ENCODE measurements at regions not wholly inside any gene's neighbourhood (a gene's known extent, or its start where the extent isn't known, plus 50 kb on each side); places are given as distances from the start of the nearest gene placed in this dataset.
"Not testable (repeated sequence)": the region's sequence is repeated elsewhere in the genome, so short reads cannot be mapped to it uniquely, and the experiment has no call there.

DNA sequence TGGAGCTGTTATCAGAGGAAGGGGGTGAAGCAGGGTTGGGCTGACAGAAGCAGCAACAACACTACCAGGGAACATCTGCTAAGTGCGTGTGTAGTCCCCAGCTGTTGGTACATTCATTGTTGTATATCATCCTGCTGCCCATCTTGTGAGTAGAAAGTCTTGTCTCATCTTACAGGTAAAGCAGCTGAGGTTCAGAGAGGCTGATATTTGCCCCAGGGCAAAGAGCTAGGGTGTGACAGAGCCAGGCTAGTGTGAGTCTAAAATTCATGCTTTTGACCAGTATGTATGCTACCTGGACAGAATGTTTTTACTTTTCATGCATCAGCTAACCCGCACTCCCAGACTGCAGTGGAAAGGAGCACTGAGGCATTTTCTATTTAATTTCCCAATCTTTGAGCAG, 221.6 kb downstream of the STK31 start:
- Histone ChIP-seq H3K4me3 (ENCODE audit: low read depth in 1 of 2, low read length in 2 of 2) (no peak overlapping the region), H4K20me1 (ENCODE audit: insufficient read depth, low read length) (no peaks in the 10 kb centered on the region), H3K36me3 (ENCODE audit: insufficient read depth, low read length) (no peaks in the 10 kb centered on the region), H3K79me2 (ENCODE audit: insufficient read depth, low read length) (no peaks in the 10 kb centered on the region), H3K27ac (ENCODE audit: low read length) (no peak overlapping the region), H2AFZ (ENCODE audit: low read depth, low read length) (no peak overlapping the region), H3K4me2 (ENCODE audit: insufficient read depth, low read length) (no peak overlapping the region), H3K9me3 (ENCODE audit: insufficient read depth, low read length, severe bottlenecking) (no peaks in the 10 kb centered on the region), H3K27me3 (ENCODE audit: insufficient read depth, low read length, poor library complexity) (no peaks in the 10 kb centered on the region), H3K9ac (ENCODE audit: low read depth, low read length) (no peak overlapping the region), H3K4me1 (ENCODE audit: insufficient read depth, low read length) (no peaks in the 10 kb centered on the region)
- ATAC-seq (ENCODE audit: insufficient read depth, low read depth), result no peak
- DNase-seq, result no peak
- TF ChIP-seq, protein P1, sequence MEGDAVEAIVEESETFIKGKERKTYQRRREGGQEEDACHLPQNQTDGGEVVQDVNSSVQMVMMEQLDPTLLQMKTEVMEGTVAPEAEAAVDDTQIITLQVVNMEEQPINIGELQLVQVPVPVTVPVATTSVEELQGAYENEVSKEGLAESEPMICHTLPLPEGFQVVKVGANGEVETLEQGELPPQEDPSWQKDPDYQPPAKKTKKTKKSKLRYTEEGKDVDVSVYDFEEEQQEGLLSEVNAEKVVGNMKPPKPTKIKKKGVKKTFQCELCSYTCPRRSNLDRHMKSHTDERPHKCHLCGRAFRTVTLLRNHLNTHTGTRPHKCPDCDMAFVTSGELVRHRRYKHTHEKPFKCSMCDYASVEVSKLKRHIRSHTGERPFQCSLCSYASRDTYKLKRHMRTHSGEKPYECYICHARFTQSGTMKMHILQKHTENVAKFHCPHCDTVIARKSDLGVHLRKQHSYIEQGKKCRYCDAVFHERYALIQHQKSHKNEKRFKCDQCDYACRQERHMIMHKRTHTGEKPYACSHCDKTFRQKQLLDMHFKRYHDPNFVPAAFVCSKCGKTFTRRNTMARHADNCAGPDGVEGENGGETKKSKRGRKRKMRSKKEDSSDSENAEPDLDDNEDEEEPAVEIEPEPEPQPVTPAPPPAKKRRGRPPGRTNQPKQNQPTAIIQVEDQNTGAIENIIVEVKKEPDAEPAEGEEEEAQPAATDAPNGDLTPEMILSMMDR (IDR thresholded peaks at IDR 0.05; ENCODE audit: borderline replicate concordance, extremely low read depth, low read length, poor library complexity, severe bottlenecking), result no peak
- no peak for TF ChIP-seq EZH2 (IDR thresholded peaks at IDR 0.05; ENCODE audit: borderline replicate concordance, low read depth, low read length, severe bottlenecking)

DNA sequence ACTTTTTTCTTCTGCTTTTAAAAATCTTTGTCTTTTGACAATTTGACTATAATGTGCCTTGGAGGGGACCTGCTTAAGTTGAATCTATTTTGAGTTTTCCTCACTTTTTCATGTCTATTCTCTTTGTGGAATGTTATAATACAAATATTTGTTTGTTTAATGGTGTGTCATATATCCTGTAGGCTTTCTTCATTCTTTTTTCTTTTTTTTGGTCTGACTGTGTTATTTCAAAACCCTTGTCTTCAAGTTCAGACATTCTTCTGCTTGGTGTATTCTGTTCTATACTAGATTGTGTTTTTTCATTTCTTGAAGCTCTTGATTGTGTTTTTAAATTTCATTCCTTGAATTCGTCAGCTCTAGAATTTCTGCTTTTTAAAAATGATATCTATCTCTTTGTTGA, 228.2 kb downstream of the STK31 start:
- Histone ChIP-seq H4K20me1 (ENCODE audit: insufficient read depth, low read length) (no peaks in the 10 kb centered on the region), H3K4me1 (ENCODE audit: insufficient read depth, low read length) (no peaks in the 10 kb centered on the region), H2AFZ (ENCODE audit: low read depth, low read length) (no peak overlapping the region), H3K4me2 (ENCODE audit: insufficient read depth, low read length) (no peak overlapping the region), H3K79me2 (ENCODE audit: insufficient read depth, low read length) (no peaks in the 10 kb centered on the region), H3K9ac (ENCODE audit: low read depth, low read length) (no peak overlapping the region), H3K9me3 (ENCODE audit: insufficient read depth, low read length, severe bottlenecking) (no peaks in the 10 kb centered on the region), H3K27me3 (ENCODE audit: insufficient read depth, low read length, poor library complexity) (no peaks in the 10 kb centered on the region), H3K4me3 (ENCODE audit: low read depth in 1 of 2, low read length in 2 of 2) (no peak overlapping the region), H3K36me3 (ENCODE audit: insufficient read depth, low read length) (no peaks in the 10 kb centered on the region), H3K27ac (ENCODE audit: low read length) (no peak overlapping the region)
- TF ChIP-seq, protein P1 (IDR thresholded peaks at IDR 0.05; ENCODE audit: borderline replicate concordance, extremely low read depth, low read length, poor library complexity, severe bottlenecking), result no peak
- no peak for TF ChIP-seq EZH2 (IDR thresholded peaks at IDR 0.05; ENCODE audit: borderline replicate concordance, low read depth, low read length, severe bottlenecking)
- no peak for ATAC-seq (ENCODE audit: insufficient read depth, low read depth)
- no peak for DNase-seq

DNA sequence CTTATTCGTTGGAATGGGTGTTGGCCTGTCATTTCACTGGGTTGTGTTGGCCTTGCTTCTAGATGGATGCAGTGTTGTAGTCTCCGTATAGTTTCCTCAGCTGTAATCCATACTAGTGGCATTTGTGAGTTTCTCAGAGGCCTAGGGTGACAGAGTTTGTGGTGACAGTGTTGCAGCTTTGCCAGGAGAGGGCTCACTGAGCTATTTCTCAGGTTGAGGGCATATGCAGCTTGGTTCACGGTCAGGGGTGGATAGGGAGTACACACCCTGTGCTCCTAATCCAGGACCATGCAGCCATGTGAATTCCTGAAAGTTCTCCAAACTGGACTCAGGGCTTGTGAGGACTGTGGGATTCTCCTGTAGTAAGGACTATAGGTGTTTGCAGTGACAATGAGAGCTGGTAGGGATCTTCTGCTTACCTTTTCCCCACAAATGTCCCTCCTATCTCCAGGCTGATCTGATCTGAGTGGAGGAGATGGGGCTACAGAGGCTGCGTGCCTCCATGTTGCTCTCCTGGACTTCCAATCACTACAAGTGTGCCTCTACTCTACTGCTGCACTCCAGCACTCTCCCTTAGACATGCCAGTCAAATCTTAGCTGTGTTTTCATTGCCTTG, 229.0 kb downstream of the STK31 start:
- Histone ChIP-seq H3K4me3 (ENCODE audit: low read depth in 1 of 2, low read length in 2 of 2) (no peak overlapping the region), H3K9me3 (ENCODE audit: insufficient read depth, low read length, severe bottlenecking) (no peaks in the 10 kb centered on the region), H3K79me2 (ENCODE audit: insufficient read depth, low read length) (no peaks in the 10 kb centered on the region), H4K20me1 (ENCODE audit: insufficient read depth, low read length) (no peaks in the 10 kb centered on the region), H3K4me2 (ENCODE audit: insufficient read depth, low read length) (no peak overlapping the region), H3K4me1 (ENCODE audit: insufficient read depth, low read length) (no peaks in the 10 kb centered on the region), H3K27ac (ENCODE audit: low read length) (no peak overlapping the region), H3K36me3 (ENCODE audit: insufficient read depth, low read length) (no peaks in the 10 kb centered on the region), H2AFZ (ENCODE audit: low read depth, low read length) (no peak overlapping the region), H3K9ac (ENCODE audit: low read depth, low read length) (no peak overlapping the region), H3K27me3 (ENCODE audit: insufficient read depth, low read length, poor library complexity) (no peaks in the 10 kb centered on the region)
- no peak for TF ChIP-seq EZH2 (IDR thresholded peaks at IDR 0.05; ENCODE audit: borderline replicate concordance, low read depth, low read length, severe bottlenecking)
- TF ChIP-seq, protein P1 (IDR thresholded peaks at IDR 0.05; ENCODE audit: borderline replicate concordance, extremely low read depth, low read length, poor library complexity, severe bottlenecking), result peak; percentile 54
- peak; percentile 29 for DNase-seq
- ATAC-seq (ENCODE audit: insufficient read depth, low read depth), result peak; percentile 74

DNA sequence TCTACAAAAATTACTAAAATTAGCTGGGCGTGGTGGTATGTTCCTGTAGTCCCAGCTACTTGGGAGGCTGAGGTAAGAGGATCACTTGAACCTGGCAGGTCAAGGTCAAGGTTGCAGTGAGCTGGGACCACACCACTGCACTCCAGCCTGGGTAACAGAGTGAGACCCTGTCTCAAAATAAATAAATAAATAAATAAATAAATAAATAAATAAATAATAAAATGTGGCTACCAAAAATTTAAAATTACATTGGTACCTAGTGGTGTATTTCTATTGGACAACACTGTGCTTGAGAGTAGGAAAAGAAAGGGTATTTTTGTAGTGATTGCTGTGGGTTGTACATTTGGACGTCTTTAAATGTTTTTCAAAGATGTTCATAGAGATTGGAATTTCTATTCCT, 229.7 kb downstream of the STK31 start:
- not testable (repeated sequence) for H3K4me1 ChIP-seq (ENCODE audit: insufficient read depth, low read length); ATAC-seq (ENCODE audit: insufficient read depth, low read depth); H3K79me2 ChIP-seq (ENCODE audit: insufficient read depth, low read length); H2AFZ ChIP-seq (ENCODE audit: low read depth, low read length); H3K4me2 ChIP-seq (ENCODE audit: insufficient read depth, low read length); H3K4me3 ChIP-seq (ENCODE audit: low read depth in 1 of 2, low read length in 2 of 2); H3K9ac ChIP-seq (ENCODE audit: low read depth, low read length); H3K36me3 ChIP-seq (ENCODE audit: insufficient read depth, low read length); H4K20me1 ChIP-seq (ENCODE audit: insufficient read depth, low read length); H3K9me3 ChIP-seq (ENCODE audit: insufficient read depth, low read length, severe bottlenecking); H3K27ac ChIP-seq (ENCODE audit: low read length); H3K27me3 ChIP-seq (ENCODE audit: insufficient read depth, low read length, poor library complexity); DNase-seq

All from DND-41 (cell line).